ENCODE measurements at regions not wholly inside any gene's neighbourhood (a gene's known extent, or its start where the extent isn't known, plus 50 kb on each side); places are given as distances from the start of the nearest gene placed in this dataset.

GRCh38 chr15:66999046-66999968 is 66.1 kb upstream of the SMAD3 start:
- no peak for TF ChIP-seq CTCF (IDR thresholded peaks at IDR 0.05)
- no peak for TF ChIP-seq POLR2AphosphoS5 (IDR thresholded peaks at IDR 0.05)
- TF ChIP-seq POLR2A (IDR thresholded peaks at IDR 0.05) = no peak
- no peak for TF ChIP-seq EP300 (IDR thresholded peaks at IDR 0.05)

All from upper lobe of left lung (tissue), 4 donors.